Hippocampal formation (tissue), 2 donors: ENCODE measurements at regions not wholly inside any gene's neighbourhood (a gene's known extent, or its start where the extent isn't known, plus 50 kb on each side); places are given as distances from the start of the nearest gene placed in this dataset.

ENCODE experiments used
- DNase-seq, 2 donors: peaks; one replicate each; lab custom pipeline; 2025; lab: John Stamatoyannopoulos, UW

DNA sequence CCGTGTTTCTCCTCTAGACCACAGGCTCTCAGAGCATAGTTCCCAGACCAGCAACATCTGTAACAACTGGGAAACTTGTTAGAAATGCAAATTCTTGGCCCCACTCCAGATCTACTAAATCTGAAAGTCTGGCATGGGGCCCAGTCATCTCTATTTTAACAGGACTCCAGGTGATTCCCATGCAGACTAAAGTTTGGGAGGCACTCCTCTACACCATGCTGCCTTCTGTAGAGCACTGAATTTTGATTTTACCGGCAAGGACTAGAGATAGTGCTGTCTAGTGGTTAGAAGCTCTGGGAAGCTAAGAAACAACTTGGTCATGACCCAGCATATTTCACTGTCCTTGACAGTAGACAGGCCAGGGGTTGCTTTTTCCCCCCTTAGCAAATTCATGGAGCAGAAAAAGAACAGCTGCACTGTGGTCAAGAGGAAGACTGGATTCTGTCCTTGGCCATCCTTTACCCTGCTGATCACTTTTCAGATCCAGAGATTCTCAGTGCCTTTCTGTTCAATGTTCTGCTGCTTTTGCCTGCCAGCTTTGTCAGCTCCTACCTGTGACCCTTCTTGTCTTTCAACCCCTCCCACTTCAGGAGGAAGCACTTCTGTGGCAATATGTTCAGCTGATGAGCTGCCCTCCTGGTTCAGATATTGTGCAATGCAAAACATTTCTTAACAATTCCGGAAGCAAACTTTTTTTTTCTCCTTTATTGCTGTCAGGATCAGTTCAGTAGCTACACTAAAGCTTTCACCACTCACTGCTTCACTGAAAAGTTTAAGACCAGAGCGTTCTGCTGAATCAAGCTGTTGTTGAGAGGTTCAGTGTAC is 133.8 kb upstream of the NUDT4 start:
- no peak for DNase-seq

DNA sequence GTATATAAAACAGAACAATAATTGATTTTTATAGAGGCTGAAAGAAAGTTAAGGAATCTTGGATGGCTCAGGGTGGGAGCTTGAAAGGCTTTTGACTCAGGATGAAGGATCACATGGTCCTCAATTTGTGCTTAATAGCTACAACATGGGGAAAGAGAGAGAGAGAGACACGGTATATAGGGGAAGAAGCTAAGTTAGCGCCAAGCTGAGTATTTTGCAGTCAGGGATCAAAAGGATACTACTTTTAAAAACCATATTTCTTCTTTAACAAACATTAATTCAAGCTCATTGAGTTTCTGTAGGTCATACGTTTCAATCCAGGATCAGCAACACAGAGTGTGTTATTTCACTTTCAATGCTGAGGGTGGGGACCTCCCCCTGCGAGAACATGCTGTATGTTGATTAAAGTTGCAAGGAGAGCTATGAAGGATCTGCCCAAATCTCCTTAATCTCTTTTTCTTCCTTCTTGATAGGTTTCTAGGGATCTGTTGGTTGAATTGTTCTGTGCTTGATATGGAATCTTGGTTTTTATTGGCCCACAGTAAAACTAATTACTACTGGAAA is 133.1 kb upstream of the NUDT4 start:
- DNase-seq = no peak

DNA sequence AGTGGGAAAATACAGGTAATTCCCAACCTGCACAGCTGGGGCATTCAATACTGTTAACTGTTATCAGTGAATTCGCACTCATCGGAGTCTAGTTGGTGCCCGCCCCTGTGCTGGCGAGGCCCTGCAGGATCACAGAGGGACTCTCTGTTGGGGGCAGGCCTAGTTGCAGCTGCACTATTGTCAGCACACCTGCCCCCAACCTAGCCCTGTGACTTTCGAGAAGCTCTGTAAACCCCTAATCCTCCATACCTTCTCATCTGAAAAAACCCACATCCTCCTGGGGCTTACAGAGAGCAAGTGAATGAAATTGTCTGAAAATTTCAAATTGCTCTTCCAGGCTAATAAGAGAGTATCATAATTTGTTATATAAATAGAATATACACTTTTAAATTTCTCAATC is 132.2 kb upstream of the NUDT4 start:
- DNase-seq = no peak

DNA sequence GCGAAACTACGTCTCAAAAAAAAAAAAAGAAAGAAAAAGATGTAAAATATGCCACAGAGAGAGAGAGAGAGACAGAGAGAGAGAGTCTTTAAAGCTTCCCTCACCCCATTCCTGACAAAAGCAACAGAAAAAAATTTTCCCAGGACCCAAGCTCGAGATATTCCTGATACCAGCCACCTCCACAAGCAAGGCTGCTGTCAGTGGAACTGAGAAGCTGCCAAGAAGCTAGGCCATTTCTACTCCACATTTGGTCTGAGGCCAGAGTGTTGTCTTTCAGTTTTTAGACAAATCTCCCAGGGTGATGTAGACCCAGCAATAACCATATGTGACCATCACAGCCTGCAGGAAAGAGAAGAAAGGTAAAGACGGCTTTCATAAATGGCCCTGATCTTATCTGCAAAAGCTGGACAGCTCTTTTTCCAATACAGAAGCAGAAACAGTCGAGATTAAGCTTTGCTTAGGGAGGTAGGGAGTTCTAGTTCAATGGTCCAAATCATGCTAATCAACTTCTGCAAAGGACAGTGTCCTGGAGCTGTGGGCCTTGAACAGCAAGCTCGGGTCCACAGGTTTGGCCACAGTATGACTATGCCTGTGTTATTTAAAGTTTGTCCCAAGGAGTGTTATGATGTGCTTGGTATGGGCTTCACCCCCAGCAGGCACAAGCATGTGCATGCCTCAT is 130.3 kb upstream of the NUDT4 start:
- DNase-seq = no peak

DNA sequence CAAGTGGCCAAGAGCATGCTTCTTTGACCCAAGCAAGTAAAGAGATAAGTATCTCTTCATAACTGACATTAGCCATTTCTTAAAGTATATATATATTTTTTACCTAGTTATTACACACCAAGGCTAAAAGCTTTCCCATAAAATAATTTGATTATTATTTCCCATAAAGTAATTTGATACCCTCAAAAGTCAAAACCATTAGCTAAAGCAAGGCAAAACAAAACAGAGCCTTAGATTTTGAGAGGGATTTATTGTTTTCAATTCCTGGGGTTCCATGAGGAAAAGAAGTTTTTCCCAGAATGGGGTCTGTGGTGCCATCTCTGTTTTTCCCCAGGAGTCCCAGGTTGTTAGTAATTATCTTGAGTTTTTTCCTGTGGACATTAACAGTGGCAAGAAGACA is 125.5 kb upstream of the NUDT4 start:
- DNase-seq = no peak

DNA sequence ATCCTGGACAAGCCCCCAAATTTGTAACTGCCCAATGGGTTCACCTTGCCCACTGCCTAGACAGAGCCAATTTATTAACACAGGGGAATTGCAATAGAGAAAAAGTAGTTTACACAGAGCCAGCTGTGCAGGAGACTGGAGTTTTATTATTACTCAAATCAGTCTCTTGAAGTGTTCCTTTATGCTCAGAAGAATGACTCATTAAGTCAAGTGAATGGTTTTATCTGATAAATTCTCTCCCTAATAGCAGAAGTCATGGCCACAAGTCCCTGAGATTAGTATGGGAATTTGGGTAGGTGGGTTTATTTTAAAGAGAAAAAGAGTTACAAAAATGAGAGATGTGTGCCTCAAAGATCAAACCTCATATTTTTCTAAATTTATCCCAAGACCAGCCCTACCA is 122.8 kb upstream of the NUDT4 start:
- no peak for DNase-seq

DNA sequence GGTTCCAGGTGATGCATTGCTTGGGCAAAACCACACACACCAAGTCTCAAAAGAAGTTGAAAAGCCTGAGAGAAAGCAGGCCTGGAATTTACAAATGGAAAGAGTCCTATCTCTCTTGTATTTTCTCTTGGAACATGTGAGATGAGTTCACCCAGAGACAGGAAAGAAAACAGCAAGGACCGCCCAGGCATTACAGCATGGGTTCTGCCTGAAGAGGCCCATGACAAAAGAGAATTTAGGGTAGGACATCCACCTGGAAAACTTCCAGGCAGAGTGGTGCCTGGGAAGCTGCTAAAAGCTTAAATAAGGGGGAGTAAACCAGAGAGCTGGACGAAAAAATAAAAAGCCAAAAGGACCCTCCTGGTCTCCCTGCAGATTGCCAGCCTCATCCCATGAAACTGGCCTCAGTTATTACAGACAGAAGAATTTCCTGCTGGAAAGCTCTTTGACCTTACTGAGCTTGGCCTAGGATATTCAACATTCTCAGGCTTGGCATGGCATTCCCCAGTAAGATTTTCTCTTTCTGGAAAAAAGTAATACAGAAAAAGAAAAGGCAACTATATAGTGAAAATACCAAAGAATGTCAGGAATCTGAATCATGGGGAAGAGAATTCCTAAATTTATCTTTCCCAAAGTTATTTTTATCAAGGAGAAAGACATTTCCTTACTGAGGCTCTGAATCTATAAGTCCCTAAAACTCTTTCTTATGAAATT is 121.3 kb upstream of the NUDT4 start:
- no peak for DNase-seq

DNA sequence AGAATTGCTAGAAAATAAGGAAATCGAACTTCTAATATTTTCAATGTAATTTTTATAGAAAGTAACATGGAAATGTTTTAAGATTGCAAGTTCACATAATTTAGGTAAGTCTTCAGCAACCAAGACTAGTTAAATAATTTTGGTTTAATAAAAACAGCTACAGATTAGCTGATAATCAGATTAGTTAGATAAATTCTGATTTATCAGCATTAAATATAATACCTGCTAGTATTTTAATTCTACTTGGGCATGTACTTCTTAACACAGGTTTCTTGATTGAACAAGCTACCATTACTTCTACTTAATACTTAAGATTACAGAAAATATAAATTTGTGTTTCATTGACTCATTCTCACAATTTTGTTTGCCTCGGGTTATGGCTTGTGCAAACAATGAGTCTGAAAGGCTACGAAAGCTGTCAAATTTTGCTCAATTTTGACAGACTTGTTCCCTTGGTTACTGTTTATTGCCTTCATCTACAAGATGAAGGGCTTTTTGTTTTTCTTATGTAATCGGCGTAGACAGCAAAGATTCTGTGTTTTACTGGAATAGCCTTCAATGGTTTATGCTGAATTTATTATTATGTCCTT is 116.1 kb upstream of the NUDT4 start:
- no peak for DNase-seq

DNA sequence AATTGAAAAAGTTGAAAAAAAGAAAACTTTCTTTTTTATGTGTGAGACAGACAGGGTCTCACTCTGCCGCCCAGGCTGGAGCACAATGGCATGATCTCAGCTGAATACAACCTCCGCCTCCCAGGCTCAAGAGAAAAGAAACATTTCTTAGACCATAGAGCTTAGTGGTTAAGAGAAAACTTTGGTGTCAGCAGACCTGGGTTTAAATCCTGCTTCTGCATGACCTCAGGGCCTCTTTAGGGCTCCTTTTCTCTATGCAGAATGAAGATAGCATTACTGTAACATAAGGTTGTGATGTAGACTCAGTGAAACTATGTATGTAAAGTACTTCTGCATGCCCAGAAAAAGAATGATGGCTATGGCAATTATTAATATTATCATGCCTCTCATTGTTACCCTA is 104.7 kb upstream of the NUDT4 start:
- no peak for DNase-seq

DNA sequence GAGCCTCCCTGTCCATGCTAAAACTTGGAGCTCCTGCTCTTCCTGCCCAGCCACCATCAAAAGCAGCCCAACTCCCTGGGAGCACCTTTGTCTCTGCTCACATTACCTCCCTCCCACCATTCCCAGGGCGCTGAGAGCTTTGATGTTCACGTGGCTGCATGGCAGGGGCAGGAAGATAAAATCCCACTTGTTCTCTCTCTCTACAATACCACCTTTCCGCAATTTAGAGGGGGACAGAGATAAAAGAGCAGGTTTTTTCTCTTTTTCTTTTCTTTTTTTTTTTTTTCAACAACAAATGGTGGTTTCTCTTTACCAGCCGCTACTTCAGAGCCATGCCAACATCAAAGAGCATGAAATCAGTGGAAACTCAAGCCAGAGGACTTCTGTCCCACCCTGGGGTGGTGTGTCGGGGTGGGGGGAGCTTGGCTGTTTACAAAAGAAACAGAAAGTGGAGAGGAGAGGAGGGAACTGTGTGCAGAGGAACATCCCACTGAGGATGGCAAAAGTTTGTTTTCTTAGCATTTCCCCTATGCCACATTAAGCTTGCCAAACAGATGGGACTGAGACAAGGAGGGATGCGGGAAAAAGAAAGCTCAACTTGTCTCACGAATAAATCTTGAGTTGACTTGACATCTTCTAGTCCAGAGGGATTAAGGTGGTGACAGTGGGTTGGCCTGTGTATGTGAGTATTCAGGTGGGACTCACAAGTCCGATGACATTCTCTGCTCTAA is 103.7 kb upstream of the NUDT4 start:
- DNase-seq = no peak

DNA sequence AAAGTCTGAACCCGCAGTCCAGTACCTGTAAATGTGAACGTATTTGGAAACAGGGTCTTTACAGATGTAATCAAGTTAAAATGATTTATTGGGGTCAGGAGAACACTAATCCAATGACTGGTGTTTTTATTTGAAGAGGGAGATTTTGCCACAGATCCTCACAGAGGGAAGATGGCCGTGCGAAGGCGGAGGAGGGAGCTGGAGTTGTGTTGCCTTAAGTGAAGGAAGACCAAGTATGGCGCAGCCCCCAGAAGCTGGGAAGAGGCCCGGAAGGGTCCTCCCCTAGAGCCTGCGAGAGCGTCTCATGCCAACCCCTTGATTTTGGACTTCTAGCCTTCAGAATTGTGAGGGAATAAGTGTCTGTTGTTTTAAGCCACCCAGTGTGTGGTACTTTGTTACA is 102.8 kb upstream of the NUDT4 start:
- no peak for DNase-seq

DNA sequence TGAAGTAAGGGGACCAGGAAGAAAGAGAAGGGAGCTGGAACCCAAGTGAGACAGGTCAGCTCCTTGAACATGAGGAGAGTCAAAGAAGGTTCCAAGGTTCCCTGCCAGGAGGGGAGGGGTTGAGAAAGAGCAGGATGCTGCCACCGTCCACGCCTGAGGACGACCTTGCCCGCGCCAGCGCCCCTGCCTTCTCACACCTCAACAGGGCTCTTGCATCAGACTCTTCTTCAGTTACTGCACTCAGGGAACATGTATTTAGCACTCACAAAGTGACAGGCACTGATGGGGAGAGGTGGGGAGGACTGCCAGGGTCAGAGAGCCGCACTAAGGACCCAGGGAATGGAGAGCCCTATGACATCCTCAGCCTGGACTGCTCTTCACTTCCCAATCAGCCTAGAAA is 102.1 kb upstream of the NUDT4 start:
- no peak for DNase-seq

DNA sequence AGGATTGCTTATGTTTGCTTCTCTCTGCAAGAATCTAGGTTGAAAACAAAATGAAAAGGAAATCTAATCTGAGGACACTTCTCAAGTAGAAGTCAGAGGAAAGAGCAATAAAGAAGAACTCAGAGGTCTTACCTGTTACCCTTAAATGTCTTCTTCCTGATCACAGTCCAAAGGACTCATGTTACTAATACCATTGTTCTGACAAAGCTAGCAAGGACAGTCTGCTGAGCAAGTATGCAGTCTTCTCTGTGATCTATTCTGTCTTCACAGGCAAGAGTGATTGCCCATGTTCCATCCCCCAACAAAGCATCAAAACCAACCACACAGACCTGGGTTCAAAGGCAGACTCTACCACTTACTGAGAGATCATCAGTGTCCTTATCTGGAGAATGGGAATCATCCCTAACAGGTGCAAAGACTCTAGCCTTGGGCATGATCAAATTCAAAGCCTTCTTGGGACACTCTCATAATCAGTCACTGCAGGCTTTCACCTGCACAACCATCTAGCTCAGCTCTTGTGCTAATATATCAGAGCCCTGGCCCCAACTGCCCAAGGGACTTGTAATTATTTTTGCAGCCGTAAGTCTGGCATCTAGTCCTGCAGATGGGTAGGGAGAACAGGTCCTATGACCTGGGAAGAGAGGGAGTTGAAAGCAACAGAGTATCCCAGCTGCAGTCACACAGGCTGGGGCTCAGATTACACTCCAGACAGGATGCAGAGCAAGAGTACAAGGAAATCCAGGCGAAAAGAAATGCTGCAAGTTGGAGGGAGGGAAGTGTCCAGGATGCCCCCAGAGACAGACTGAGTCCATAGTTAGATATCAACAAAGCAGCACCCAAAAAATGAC is 97.9 kb upstream of the NUDT4 start:
- no peak for DNase-seq

DNA sequence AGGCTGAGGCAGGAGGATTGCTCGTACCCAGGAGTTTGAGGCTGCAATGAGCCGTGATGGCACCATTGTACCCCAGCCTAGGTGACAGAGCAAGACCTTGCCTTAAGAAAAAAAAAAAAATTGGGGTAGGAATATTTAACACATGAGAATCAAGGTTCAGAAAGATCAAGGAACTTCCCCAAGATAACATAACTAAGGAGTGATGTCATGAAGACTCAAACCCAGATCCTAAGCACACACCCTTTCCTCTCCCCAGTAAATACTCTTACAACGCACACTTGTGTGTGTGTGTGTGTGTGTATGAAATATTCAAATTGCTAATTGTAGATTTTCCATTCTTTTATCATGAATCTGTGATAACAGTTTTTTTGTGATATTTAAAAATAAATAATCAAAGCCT is 90.6 kb upstream of the NUDT4 start:
- DNase-seq = no peak

DNA sequence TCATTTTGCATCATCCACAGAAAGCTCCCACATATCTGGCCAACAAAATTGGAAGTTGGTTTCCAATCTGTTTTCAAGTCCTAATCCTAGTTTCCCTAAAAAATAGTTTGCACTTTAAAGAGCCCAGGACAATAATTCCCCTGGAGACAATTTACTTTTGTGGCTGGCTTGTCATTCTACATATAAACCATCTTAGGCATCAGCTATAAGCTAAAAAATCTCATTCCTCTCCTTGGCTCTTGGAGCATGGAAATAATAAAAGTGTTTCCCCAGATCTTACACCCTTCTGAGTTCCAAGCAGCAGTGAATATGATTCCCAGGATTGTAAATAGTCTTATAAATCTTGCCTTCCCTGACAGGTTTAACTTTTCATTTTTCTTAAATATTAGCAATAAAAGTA is 89.1 kb upstream of the NUDT4 start:
- no peak for DNase-seq

DNA sequence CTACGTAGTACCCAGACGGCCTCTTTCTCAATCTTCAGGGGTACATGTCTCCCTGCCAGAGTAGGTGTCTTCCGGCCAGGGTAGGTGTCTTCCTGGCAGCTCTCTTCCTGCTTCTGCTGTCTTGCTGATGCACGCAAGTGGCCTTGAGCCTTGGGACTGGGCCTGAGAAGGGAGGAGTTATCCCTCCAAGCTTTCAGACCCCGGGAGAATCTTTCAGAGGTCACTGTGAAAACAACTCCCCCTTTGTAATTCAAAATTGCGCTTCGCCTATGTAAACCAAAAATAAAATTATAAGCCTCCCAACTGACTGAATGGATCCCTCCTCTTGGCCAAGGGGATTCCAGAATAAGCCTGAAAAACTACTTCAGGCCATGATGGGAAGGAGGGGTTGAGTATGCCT is 87.3 kb upstream of the NUDT4 start:
- no peak for DNase-seq

DNA sequence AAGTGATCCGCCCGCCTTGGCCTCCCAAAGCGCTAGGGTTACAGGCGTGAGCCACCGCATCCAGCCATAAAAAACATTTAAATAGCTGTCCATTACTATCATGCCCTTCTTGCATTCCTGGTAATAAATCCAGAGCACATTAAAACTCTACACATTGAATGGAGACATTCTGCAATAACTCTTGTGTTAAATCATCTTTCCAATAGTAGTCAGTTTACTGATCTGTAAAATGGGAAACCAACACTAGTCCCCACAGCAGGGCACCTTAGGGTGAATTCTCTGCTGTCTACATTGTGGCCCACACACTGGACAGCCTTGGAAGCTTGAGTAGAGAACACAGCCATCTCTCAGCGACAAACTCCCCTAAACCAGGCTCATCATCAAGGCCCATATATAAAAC is 85.5 kb upstream of the NUDT4 start:
- no peak for DNase-seq

DNA sequence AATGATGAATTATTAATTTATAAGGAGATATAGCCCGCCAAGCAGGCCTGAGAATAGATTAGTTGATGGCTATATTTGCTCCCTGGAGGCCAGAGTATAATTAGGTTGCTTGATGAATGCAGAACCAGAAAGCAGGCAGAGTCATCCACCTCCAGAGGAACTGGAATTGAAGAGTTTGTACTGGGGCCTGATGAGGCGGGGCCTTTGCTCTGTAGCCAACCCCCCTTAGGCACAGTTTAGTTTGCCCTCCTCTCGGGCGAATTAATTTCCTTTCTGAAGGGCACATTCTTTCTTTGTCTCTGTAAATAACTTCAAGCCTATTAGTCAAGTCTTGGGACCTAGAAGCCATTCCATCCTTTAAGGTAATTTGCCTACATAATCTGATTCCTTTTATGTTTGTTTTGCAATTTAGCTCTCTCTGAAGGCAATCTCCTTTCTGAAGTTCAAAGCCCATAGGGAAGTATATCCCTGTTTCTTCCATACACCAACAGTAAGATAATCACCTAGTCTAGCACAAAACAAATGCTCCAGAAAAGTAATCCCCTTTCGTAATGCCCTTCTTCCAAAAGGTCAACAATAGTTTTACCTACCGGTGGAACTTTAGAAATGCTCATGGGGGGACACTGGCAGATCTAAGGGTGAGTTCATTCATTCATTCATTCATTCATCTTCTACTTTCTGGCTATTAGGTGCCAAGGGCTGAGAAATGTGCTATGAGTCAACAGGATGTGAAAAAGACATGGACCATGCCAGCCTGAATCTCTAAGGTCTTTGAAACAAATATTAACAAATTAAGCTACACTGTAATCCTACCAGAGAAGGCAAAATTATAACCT is 84.8 kb upstream of the NUDT4 start:
- DNase-seq = no peak

DNA sequence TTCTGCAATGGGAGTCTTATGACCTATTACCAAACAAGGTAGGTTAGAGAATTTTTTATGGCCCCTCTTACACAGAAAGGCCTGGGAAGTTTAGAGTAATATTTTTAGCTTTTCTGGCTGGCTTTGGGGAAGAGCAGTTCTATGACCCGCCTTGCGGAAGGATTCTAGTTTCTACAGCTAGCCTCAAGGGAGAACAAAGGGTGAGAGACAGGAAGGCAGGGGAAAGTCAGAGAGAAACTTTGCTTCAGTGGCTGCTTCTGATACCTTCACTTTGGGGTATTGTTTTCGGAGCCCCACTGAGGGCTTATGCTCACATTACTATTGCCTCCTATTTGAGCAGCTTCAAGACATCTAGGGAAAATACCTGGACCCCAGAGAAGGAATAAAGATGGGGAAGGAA is 80.7 kb upstream of the NUDT4 start:
- DNase-seq = no peak

DNA sequence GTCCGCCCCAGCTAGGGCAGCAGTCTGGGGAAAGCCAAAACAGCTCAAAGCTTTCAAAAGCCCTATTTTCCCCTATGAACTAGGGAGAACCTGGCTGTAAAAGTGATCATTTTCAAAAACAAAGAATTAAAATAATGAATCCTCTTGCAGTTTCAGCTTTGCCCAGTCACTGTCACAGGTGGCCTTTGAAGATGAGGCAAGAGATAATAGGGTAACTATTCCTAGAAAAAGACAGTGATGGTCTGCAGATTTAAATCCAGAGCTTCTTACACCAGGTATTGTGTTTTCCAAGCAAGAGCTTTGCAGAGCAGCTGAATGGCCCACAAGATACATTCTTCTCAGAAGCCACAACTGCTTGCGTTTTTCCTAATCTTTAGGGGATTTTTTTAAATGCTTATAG is 80.2 kb upstream of the NUDT4 start:
- DNase-seq = no peak
